Panc1 (cell line): ENCODE measurements at regions not wholly inside any gene's neighbourhood (a gene's known extent, or its start where the extent isn't known, plus 50 kb on each side); places are given as distances from the start of the nearest gene placed in this dataset.

ENCODE experiments used
- POLR2AphosphoS5 ChIP-seq: IDR thresholded peaks from 2 replicates; pipeline ENCODE4 v1.6.1; 2012; ENCODE audit warnings: mild to moderate bottlenecking, low read depth, low read length, moderate library complexity
- REST ChIP-seq, 2 experiments: IDR thresholded peaks; 2 replicates each; pipeline ENCODE4 v1.6.1; 2011 to 2012; ENCODE audit warnings: low read depth in 2 of 2, control low read depth in 1 of 2, low read length in 1 of 2, mild to moderate bottlenecking in 1 of 2, moderate library complexity in 1 of 2; ENCODE audit not compliant: insufficient read depth in 1 of 2
- SIN3A ChIP-seq: IDR thresholded peaks from 2 replicates; pipeline ENCODE4 v1.6.1; 2012; ENCODE audit warnings: low read depth, mild to moderate bottlenecking, low read length, moderate library complexity, borderline replicate concordance; ENCODE audit not compliant: insufficient read depth
- TCF7L2 ChIP-seq: IDR thresholded peaks from 2 replicates; pipeline ENCODE4 v1.6.1; 2011; ENCODE audit warnings: mild to moderate bottlenecking, low read depth, low read length, inconsistent platforms
- TF ChIP-seq, protein P1 (sequence below): fragments of 450-650 bp; IDR thresholded peaks from 2 replicates; pipeline ENCODE4 v1.5.1; 2017; ENCODE audit warnings: mild to moderate bottlenecking

DNA sequence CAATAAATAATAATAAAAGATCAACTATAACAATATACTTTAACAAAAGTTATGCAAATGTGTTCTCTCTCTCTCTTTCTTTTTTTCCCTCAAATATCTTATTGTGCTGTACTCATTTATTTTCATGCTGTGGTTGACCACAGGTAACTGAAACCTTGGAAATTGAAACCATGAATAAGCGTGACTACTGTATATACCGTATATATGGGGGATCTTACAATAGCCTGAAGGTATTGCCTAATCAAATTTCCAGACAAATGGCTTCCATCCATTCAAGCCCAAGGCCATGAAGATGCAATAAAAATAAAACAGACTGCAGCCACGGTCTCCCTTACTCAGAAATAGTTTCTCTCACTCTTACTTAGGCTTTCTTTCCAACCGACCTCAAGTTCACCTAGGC, 98.3 kb downstream of the SLITRK6 start:
- TF ChIP-seq, protein P1, sequence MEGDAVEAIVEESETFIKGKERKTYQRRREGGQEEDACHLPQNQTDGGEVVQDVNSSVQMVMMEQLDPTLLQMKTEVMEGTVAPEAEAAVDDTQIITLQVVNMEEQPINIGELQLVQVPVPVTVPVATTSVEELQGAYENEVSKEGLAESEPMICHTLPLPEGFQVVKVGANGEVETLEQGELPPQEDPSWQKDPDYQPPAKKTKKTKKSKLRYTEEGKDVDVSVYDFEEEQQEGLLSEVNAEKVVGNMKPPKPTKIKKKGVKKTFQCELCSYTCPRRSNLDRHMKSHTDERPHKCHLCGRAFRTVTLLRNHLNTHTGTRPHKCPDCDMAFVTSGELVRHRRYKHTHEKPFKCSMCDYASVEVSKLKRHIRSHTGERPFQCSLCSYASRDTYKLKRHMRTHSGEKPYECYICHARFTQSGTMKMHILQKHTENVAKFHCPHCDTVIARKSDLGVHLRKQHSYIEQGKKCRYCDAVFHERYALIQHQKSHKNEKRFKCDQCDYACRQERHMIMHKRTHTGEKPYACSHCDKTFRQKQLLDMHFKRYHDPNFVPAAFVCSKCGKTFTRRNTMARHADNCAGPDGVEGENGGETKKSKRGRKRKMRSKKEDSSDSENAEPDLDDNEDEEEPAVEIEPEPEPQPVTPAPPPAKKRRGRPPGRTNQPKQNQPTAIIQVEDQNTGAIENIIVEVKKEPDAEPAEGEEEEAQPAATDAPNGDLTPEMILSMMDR: no peak
- TF ChIP-seq REST (IDR thresholded peaks at IDR 0.05; ENCODE audit: insufficient read depth in 1 of 2, low read depth in 2 of 2, low read length in 1 of 2) (no peak), POLR2AphosphoS5 (no peak), TCF7L2 (no peak), SIN3A (no peak)
